ENCODE measurements at regions not wholly inside any gene's neighbourhood (a gene's known extent, or its start where the extent isn't known, plus 50 kb on each side); places are given as distances from the start of the nearest gene placed in this dataset.

DNA sequence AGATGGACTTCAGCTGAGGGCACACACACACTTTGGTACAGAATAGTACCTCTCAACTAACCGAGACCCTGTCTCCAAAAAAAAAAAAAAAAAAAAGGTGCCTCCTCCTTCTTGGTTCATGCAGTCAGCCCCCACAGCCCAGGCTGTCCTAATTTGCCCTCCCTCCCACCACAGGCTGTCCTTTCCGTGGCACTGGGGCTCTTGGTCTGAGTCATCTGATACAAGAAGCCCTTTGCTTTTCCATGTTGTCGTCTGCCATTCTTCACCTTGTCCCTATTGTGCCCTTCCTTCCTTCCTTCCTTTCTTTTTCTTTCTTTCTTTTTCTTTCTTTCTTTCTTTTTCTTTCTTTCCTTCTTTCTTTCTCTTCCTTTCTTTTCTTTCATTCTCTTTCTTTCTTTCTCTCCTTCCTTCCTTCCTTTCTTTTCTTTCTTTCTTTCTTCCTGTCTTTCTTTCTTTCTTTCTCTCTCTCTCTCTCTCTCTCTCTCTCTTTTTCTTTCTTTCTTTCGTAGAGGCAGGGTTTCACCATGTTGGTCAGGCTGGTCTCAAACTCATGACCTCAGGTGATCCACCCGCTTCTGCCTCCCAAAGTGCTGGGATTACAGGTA is 96.0 kb upstream of the IKZF1 start:
- DNase-seq, result no peak

DNA sequence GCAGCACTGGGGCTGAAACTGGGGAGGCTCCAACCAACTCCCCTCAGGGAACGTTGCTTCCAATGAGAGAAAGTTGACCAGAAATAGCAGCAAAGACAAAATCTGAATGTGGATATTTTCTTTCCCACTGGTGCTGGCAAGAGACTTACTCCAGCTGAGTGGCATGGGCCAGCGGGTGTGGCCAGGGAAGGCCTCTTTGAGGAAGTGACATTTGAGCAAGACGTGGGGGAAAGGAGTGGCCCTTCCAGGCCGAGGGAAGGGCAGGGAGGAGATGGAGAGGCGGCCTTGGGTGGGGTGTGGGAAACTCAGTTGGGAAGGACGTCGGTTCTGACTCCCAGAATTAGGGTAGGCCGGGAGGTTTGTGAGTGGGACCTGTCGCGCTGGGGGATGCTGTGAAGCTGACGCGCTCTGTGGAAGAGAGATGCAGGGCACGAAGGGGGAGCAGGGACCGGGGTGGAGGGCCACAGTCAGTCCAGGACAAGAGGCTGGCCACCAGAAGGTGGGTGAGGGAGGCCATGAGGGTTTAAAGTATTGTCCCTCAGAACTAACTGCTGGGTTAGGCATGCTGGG is 96.7 kb upstream of the IKZF1 start:
- no peak for DNase-seq

DNA sequence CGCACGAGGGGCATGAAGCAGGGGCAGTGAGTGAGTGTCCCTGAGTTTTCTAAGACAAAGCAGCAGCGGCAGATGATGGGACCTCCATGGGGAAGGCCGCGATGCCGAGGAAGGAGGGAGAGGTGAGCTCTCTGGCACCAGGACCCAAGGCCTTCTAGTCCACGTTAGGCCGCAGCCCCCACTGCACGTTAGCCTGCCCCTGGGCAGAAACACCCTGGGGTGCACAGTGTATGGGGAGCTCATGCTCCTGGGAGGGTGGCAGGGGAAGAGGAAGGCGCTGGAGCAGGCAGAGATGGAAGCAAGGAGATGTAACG is 97.3 kb upstream of the IKZF1 start:
- DNase-seq, result no peak

DNA sequence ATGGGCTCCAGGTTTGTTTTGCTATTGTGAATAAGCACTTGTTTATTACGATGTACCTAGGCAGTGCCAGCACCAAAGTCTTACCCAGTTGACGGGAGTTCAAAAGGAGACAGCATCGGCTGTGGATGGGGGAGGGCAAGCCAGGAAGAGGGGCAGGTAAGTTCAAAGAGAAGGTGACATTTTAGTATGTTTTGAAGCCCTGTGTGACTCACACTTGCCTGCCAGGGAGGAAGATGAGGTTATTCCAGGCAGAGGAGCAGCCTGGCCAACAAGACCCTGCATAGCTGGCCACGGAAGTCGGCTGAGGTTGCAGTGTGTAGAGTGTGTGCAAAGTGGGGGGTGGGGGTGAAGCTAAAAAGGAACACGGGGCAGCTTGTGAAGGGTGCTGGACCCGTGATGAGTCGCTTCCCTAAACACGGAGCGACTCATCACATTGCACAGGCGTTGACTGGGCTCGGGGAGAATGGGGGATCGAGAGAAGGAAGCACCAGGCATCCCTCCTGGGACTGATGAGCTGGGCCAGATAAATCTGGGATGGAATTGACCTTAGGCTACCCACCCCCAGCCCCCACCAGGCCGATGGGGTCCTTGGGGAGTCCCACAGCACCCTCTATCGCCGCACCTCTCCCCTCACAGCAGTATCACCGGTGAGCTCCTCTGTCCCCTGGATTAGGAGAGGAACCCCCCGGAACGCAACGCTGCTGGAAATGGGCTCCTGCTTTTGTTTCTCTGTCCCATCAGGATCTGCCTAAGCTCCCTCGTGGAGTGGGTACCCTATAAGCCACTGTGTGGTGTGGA is 97.9 kb upstream of the IKZF1 start:
- no peak for DNase-seq

DNA sequence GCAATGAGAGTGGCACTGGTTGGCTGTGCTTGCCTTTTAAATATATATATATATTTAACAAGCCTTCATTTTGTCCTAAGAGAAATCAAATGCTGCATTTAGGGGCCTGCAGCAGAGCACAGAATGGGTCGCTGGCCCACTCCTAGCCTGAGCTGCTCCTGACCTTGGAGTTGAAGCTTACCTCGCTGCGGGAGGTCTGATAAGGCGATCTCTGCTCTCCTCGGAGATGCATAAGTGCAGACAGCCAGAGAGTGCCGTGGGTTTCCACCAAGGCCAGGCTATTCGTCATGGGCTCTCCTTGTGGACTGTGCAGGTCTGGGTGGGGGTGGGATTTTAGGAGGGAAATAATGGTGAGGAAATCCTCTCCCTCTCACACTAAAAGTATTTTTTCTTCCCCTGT is 99.5 kb upstream of the IKZF1 start:
- DNase-seq, result no peak

DNA sequence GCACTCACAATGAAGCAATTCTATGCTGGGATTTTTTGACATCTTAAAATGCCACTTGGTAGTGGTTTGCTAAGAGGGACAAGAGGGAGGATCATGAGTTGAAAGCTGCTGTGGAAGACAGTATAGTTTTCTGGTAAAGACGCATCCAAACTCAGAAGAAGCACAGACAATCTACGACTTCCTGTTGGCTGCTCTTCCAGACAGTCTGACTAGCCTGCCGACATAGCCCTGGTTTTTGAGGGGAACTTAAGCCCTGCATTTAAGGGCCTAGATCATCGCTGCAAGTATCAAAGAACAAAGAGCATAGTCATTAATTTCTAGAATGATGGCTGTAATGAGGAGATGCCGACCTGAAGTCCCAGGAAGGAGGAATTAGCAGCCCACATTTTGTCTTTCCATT is 99.9 kb upstream of the IKZF1 start:
- no peak for DNase-seq

DNA sequence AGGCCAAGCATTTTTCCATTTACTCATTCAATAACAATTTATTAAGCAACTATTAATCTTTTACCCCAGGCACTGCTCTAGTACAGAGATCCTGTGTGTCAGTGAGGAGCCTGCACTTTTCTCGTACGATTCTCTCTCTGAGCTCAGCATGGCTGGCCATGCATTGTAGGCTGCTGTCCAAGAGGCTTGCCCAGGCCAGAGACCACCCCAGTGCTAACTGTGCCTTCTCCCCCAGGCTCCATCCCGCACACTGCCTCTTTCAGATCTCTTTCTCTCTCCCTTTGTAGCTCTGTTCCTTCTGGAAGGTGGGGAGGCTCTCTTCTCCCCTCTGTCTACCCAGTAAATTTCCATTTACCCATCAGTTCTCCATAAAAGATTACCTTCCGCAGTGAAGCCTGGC is 101.0 kb upstream of the IKZF1 start:
- no peak for DNase-seq

DNA sequence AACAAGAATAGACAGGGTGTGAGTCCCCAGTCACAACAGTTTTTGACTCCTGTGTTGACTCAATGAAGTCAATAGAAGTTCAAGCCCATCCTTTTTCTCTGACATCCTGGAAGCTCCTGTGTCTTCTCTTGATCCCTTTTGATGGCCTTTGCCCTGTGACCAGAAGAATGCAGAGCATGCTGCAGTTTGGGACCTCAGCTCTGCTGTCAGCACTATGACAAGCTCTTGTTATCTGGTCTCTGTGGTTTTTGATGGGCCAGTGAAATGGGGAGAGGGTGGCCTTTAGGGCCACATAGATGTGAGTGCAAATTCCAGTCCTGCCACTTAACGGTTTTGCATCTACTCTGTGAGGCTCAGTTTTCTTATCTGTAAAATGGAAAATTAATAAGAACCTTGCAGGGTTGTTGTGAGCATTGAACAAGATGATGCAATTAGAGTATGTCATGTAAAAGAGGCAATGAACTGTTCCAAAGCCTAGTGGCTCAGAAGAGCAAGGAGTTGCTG is 102.4 kb upstream of the IKZF1 start:
- no peak for DNase-seq

DNA sequence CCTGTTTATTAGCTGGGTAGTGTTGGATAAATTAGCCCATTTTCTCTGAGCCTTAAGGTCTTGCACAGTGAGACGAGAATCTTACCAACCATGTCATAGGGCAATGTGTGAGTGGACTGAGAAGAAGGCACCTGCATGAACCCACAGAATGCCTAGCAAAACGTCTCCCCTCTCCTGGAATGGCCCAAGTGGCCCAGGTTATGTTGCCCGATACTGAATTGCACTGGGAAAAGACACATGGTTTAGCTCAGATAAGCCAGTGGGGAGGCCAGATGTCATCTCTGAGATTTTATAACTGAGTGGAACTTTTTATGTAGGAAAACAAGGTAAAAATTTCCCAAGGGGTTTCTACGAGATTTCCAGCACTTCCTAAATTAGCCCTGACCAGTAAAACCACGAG is 104.7 kb upstream of the IKZF1 start:
- no peak for DNase-seq

DNA sequence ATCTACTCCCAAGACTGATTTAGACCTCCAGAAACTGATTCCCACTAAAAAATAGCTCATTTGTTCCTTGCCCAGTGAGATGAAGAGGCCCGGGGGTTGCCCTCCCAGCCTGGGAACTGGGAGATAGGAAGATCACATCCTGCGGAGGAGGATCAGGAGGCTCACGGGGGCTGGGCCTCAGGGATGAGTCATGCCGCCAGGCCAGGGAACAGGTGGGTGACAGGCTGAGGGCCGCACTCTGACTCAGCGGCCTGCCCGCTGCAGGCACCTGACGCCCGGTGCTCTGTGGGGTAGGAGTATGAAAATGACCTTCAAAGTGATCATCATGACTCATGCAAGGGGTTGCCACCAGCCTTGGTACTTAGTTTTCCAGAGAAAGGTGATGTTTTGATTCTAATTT is 104.5 kb upstream of the ZPBP start:
- no peak for DNase-seq

DNA sequence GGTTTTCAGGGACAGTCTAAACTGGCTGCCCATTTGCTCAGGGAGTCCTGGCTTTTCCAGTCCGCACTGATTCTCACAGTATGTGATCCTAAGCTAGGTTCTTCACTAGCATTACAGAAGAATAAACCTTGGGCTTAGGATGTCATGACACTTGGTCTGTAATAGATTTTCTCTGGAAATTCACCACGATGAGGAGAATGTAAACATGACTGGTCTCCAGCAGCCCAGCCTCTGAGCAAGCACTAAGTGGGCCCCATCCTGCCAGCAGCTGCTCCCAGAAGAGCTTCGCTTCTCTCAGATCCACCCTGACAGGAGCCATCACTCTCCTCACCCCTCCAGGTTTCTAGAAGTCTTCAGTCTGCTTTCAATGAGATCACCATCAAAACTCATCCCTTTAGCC is 103.7 kb upstream of the ZPBP start:
- no peak for DNase-seq

DNA sequence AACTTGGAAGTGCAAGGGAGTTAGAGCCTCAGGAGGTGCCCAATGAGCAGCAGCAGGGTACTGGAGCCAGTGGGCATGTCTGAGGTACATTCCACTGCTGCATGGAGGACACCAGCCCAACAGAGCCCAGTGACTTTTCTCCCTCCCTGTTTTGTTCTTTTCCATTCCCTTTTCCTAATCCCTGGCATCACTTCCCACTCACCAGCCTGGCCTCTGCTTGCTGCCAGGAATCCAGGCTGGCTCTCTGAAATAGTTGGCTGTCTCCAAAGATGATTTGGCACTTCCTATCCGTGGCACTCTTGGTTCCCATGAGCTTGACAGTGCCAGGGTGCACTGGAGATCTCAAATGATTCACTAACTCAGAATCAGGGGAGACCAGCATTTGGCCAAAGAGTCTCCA is 97.7 kb upstream of the ZPBP start:
- no peak for DNase-seq

DNA sequence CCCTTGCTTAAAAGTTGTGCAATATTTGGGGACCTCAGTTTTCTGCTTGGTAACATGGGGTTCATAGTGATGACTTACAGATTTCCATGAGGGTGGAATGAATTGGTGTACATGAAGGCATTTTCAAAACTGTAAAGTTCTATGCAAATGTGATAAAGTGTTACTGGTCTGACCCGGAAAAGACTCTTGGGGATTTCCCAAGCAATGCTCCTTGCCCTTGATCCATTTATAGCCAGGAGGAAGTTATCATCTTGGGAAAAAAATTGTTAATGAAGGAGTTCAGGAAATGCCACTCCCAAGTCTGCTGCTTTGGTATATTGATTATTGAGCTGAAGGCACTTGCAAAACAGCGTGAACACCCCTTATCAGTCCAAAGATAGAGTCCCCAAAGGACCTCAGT is 96.3 kb upstream of the ZPBP start:
- no peak for DNase-seq

DNA sequence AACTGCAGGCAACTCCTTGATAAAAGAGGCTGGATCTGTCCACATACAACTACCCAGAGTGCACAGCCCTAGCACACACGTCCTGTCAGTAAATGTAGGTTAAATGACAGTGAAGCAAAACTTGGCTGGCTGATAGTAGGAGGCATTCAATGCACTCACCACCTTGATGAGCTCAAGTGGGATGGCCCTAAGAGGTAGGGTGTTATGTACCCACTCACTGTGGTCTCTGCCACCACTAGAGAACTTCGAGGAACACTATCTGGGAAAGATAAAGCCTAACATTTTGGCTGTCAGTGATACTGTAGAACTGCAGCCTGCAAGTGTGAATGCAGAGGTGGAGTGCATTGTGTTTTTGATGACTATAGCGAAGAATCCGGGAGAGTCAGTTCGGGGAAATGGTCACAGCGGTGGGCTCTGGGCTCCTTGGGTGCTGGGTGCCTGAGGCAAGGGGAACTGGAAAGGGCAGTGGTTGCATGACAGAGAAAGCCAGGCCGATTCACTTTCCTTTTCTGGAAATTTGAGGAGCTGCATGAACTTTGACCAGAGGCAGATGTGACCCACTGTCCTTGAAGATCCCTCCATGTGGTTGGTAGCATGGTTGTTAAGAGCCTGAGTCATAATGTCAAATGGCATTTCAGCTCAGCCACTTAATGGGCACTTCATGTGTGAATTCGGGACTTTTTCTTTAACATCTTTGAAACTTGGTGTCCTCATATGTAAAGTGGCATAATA is 93.1 kb upstream of the ZPBP start:
- no peak for DNase-seq

DNA sequence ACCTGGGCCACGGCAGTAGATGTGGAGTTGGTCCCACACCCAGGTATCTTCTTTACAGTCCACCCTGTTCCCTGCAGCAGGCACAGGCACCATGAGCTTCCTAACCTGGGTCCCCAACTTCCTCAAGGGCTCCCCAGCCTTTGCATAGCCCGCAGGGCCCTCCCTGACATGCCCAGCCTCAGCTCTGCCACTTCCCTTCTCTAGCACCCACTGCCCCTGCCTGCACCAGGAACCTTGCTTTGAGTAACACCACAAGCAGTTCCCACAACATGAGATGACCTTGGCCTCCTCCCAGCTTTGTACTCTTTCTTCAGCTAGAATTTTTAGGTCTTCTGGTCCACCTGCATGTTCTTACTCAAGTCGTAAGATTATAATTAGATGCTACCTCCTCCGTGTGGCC is 92.2 kb upstream of the ZPBP start:
- DNase-seq, result no peak

DNA sequence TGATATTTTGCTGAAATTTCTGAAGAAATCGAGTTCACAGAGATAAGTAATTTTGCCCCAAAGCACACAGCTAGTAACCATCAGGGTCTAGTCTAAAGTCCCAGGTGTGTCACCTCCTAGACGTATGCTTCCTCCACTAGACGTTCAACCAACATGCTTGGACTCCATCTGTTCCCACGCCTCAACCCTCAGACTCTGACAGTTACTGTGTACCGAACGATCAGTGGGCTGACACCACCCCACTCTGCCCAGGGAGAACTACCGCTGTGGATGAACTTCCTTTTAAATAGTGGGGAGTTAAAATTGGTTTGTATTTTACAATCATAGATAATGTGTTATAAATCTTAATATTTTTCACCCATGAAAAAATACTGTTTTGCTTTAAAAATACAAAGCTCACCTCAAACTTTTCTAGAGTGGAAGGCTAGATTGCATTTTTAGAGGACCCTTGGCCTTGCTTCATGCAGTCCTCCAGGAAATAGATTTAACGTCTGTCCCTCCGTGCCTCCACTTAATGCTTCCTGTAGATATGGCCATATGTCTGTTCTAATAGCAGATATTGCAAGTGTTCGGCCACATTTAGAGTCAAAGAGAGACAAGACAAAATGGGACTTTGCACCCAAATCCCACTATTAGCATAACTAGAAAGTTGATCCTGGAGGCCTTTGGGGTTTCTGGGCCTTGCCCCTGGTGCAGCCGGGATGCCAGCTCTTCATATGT is 91.4 kb upstream of the ZPBP start:
- DNase-seq, result no peak

DNA sequence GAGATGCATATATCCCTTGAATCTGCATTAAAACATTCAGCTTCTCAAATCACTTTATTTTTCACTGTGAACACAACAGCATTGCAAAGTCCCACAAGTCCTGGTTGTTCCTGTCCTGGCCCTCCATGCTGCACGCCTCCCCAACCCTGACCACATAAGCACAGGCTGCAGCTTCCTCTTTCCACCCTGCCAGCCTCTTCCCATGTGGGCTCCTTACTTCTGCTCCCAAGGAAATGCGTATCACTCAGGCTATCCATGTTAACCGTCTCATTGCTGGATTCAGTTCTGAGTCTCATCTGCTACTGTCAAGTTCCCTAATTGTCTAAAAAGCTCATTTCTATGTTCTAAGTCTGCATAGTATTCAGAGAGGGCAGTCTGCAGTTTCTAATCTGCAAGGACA is 89.7 kb upstream of the ZPBP start:
- no peak for DNase-seq

DNA sequence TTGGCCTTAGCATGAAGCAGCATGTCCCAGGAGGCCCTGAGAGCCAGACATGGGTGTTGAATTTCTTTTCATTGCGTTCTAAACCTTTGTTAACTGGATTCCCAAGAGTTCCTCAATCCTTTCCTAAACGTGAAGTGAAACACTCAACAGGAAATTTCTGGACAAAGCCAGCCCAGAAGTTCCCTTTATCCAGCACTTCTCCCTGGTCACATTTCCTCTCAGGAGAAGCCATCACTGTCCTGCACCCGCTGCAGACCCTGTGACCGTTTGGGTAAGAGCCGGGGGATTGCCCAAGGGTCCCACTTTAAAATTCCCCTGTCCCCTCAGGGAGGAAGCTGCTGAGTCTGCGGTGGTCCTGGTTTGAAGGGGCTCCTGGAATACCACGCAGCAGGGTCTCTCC is 88.0 kb upstream of the ZPBP start:
- DNase-seq, result no peak

DNA sequence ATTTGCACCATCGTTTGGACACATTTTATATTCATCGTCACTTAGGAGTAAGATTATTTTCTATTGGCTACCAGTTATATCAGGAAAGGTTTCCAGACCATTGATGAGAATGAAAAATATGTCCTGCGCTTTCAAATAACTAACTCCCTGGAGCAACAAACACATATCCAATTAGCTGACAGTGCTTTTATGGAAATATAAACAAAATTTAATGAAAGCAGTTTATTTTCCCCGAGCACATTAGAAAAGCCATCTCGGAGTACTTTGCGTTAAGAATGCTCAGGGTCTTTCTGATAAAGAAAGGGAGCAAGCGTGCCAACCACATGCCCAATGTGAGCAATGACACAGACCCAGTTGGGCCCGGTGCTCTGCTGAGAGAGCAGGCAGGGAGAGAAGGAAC is 85.1 kb upstream of the ZPBP start:
- no peak for DNase-seq

DNA sequence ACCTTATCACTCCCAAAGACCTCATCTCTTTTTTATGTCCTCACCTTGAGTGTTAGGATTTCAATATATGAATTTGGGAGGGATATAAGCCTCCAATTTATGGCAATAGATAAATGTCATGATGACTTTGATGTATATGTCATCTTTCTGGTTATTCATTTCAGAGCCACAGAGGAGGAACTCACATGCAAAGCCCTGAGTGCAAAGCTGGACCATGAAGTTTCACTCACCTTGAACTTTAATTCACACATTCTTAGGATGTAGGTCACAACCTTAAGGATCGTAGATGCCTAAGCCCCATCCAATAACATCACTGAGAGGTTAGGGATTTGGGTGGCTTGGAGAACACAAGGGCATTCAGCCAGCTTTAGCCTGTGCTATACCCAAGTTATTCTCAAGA is 81.9 kb upstream of the ZPBP start:
- no peak for DNase-seq

DNA sequence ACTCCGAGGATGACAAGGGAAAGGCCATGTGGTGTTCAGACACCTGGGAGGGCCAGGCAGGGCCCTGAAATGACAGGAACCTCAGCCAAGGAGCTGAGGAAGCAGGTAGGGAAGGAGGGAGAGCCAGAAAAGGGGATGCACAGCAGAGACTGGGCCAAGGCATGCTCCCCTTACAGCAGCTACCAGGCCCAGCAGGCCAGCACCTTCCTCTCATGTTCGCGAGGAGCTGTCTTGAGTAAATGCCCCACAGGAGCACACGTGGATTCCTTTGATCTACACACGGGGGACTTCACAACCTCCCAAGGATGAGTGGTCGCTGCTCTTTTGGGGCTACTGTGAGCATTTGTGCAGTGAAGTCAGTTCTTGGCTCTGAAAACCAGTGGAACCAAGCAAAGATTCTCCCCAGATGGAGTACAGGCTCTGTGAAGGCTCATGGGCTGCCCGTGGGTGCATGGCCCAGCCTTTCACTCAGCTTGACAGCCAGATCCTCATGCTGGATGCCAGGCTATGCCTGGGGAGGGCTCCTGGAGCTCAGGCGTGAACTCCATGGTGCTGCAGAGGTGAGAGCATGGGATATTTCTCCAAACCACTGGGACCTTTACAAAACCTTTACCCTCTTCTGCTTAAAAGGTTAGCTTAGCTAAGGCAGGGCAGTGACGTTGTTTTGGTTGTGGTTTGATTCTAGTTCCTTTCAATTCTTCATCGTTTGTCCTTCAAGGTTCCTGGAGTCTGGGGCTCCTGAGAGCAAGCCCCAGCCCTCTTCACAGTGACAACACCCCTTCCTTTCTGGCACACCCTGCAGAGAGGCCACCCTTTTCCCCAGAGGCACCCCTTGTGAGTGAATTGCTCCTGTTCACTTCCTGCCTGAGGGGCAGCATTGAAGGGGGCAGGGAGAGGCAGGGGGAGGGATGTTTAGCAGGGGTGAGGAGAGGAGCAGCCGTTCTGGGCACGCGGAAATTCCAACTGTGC is 74.2 kb upstream of the ZPBP start:
- no peak for DNase-seq

DNA sequence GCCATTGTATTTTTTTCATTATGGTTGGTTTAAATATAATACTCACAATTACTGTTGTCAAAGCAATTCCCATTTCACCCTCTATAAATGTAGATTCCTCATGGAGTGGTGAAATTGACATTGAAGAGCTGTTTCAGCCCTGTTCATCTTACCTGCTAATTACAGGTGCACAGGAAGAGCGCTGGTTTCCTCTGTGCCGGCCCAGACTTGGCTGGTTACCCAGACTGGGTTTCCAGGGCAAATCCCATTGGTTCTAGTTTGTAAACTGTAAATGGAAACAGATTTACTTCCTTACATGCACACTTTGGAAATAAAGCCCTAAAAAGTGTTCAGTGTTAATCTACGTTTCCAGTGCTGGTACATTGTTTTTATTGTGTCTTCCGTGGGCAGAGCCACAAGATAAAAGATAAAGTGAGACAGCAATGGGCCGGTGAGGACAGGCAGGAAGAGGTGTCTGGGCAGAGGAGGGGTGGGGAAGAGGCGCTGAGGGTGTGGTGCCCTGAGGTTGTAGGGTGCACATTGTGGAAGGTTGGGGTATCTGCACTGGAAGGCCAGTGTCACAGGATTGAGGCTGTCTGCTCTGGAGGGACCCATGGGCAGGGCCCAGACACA is 71.6 kb upstream of the ZPBP start:
- no peak for DNase-seq

Measured in NCI-H187 (cell line).